Neural cell (in vitro differentiated cells): ENCODE measurements at regions not wholly inside any gene's neighbourhood (a gene's known extent, or its start where the extent isn't known, plus 50 kb on each side); places are given as distances from the start of the nearest gene placed in this dataset.

Source experiments
- H2AFZ ChIP-seq: fragments of 200-600, 300-800 bp; sonication (generic), shearing (Covaris generic); 2 replicates; pipeline ENCODE4 v1.6.0; 2014; ENCODE audit warnings: low read depth, mild to moderate bottlenecking, antibody characterized with exemption, low read length, moderate library complexity
- H3F3A ChIP-seq: fragments of 200-600 bp; shearing (Covaris generic); 2 replicates; pipeline ENCODE4 v1.6.1; 2016; ENCODE audit warnings: mild to moderate bottlenecking, moderate library complexity, mixed read lengths, antibody characterized with exemption, low read length; ENCODE audit not compliant: insufficient read depth, poor library complexity, severe bottlenecking
- H3K27ac ChIP-seq: fragments of 200-600, 300-800 bp; sonication (generic), shearing (Covaris generic); 2 replicates; pipeline ENCODE4 v1.5.1; 2014; ENCODE audit warnings: mild to moderate bottlenecking, low read length, moderate library complexity
- H3K27me3 ChIP-seq: fragments of 300-800, 200-600 bp; sonication (generic), shearing (Covaris generic); 2 replicates; pipeline ENCODE4 v1.6.0; 2014; ENCODE audit warnings: mild to moderate bottlenecking, low read depth, low read length, moderate library complexity; ENCODE audit not compliant: insufficient read depth
- H3K36me3 ChIP-seq: fragments of 300-800, 200-600 bp; sonication (generic), shearing (Covaris generic); 2 replicates; pipeline ENCODE4 v1.5.1; 2014; ENCODE audit warnings: mild to moderate bottlenecking, antibody characterized with exemption, low read length, moderate library complexity; ENCODE audit not compliant: insufficient read depth
- H3K4me2 ChIP-seq: fragments of 300-800, 200-600 bp; sonication (generic), shearing (Covaris generic); 2 replicates; pipeline ENCODE4 v1.6.0; 2014; ENCODE audit warnings: mild to moderate bottlenecking, low read length
- H3K4me3 ChIP-seq: fragments of 300-800, 200-600 bp; sonication (generic), shearing (Covaris generic); 2 replicates; pipeline ENCODE4 v1.5.1; 2014; ENCODE audit warnings: mild to moderate bottlenecking, low read length, moderate library complexity
- H3K79me2 ChIP-seq: fragments of 200-600 bp; shearing (Covaris generic); replicated peaks from 2 replicates; pipeline ENCODE4 v1.6.0; 2014; ENCODE audit warnings: mild to moderate bottlenecking, low read length, moderate library complexity; ENCODE audit not compliant: insufficient read depth
- H3K9ac ChIP-seq: fragments of 300-800, 200-600 bp; sonication (generic), shearing (Covaris generic); 2 replicates; pipeline ENCODE4 v1.6.1; 2016; ENCODE audit warnings: mild to moderate bottlenecking, low read length, mixed read lengths
- H3K9me2 ChIP-seq: fragments of 200-600 bp; shearing (Covaris generic); 2 replicates; pipeline ENCODE4 v1.6.1; 2016; ENCODE audit warnings: mild to moderate bottlenecking, low read length, mixed read lengths; ENCODE audit not compliant: insufficient read depth
- H3K9me3 ChIP-seq: fragments of 200-600, 300-800 bp; sonication (generic), shearing (Covaris generic); 2 replicates; pipeline ENCODE4 v1.6.1; 2016; ENCODE audit warnings: mild to moderate bottlenecking, mixed run types, low read length, moderate library complexity, mixed read lengths
- H4K20me1 ChIP-seq: fragments of 200-600 bp; shearing (Covaris generic); 2 replicates; pipeline ENCODE4 v1.6.1; 2016; ENCODE audit warnings: mild to moderate bottlenecking, mixed run types; ENCODE audit not compliant: insufficient read depth
- CTCF ChIP-seq: fragments of 450-650 bp; IDR thresholded peaks from 2 replicates; pipeline ENCODE4 v1.5.1; 2014; ENCODE audit warnings: antibody characterized with exemption, mild to moderate bottlenecking, moderate library complexity; ENCODE audit not compliant: poor library complexity, severe bottlenecking
- EP300 ChIP-seq: fragments of 450-650 bp; conservative IDR thresholded peaks from 2 replicates; pipeline ENCODE4 v1.6.1; 2014; ENCODE audit warnings: antibody characterized with exemption, mild to moderate bottlenecking, moderate library complexity; ENCODE audit not compliant: poor library complexity, severe bottlenecking
- EZH2 ChIP-seq: fragments of 200-600, 300-800 bp; shearing (Covaris generic), sonication (generic); IDR thresholded peaks from 2 replicates; pipeline ENCODE4 v1.6.1; 2014; ENCODE audit warnings: antibody characterized with exemption, low read length, borderline replicate concordance, mild to moderate bottlenecking; ENCODE audit not compliant: insufficient read depth, poor library complexity, severe bottlenecking
- MXI1 ChIP-seq: fragments of 450-650 bp; conservative IDR thresholded peaks from 2 replicates; pipeline ENCODE4 v1.6.1; 2014; ENCODE audit warnings: antibody characterized with exemption, mild to moderate bottlenecking; ENCODE audit not compliant: poor library complexity, severe bottlenecking
- POLR2AphosphoS5 ChIP-seq: IDR thresholded peaks from 2 replicates; pipeline ENCODE4 v1.6.1; 2012
- RAD21 ChIP-seq: fragments of 450-650 bp; conservative IDR thresholded peaks from 2 replicates; pipeline ENCODE4 v1.6.1; 2014; ENCODE audit warnings: antibody characterized with exemption, mild to moderate bottlenecking, moderate library complexity
- SMC3 ChIP-seq: fragments of 450-650 bp; conservative IDR thresholded peaks from 2 replicates; pipeline ENCODE4 v1.6.1; 2014; ENCODE audit warnings: antibody characterized with exemption, mild to moderate bottlenecking, moderate library complexity; ENCODE audit not compliant: poor library complexity
- TAF1 ChIP-seq: IDR thresholded peaks from 2 replicates; pipeline ENCODE4 v1.6.1; 2012; ENCODE audit warnings: low read depth
- TF ChIP-seq, protein P1 (sequence below): IDR thresholded peaks from 2 replicates; pipeline ENCODE4 v1.6.1; 2012; ENCODE audit warnings: borderline replicate concordance

GRCh38 chr15:27601239-27601960 is 497.7 kb downstream of the OCA2 start:
- Histone ChIP-seq H3K27ac (no peak overlapping the region), H3K4me2 (no peak overlapping the region), H3K9me2 (no peaks in the 10 kb centered on the region), H3F3A (no peaks in the 10 kb centered on the region), H3K9me3 (no peaks in the 10 kb centered on the region), H3K4me3 (no peak overlapping the region), H2AFZ (no peak overlapping the region), H3K27me3 (no peaks in the 10 kb centered on the region), H3K36me3 (no peaks in the 10 kb centered on the region), H4K20me1 (no peaks in the 10 kb centered on the region), H3K79me2 (no peaks in the 10 kb centered on the region), H3K9ac (no peak overlapping the region)
- TF ChIP-seq SMC3 (no peak), EZH2 (no peak), EP300 (no peak), CTCF (no peak), TAF1 (no peak), MXI1 (no peak), RAD21 (no peak), POLR2AphosphoS5 (no peak)
- TF ChIP-seq, protein P1, sequence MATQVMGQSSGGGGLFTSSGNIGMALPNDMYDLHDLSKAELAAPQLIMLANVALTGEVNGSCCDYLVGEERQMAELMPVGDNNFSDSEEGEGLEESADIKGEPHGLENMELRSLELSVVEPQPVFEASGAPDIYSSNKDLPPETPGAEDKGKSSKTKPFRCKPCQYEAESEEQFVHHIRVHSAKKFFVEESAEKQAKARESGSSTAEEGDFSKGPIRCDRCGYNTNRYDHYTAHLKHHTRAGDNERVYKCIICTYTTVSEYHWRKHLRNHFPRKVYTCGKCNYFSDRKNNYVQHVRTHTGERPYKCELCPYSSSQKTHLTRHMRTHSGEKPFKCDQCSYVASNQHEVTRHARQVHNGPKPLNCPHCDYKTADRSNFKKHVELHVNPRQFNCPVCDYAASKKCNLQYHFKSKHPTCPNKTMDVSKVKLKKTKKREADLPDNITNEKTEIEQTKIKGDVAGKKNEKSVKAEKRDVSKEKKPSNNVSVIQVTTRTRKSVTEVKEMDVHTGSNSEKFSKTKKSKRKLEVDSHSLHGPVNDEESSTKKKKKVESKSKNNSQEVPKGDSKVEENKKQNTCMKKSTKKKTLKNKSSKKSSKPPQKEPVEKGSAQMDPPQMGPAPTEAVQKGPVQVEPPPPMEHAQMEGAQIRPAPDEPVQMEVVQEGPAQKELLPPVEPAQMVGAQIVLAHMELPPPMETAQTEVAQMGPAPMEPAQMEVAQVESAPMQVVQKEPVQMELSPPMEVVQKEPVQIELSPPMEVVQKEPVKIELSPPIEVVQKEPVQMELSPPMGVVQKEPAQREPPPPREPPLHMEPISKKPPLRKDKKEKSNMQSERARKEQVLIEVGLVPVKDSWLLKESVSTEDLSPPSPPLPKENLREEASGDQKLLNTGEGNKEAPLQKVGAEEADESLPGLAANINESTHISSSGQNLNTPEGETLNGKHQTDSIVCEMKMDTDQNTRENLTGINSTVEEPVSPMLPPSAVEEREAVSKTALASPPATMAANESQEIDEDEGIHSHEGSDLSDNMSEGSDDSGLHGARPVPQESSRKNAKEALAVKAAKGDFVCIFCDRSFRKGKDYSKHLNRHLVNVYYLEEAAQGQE: no peak

DNA sequence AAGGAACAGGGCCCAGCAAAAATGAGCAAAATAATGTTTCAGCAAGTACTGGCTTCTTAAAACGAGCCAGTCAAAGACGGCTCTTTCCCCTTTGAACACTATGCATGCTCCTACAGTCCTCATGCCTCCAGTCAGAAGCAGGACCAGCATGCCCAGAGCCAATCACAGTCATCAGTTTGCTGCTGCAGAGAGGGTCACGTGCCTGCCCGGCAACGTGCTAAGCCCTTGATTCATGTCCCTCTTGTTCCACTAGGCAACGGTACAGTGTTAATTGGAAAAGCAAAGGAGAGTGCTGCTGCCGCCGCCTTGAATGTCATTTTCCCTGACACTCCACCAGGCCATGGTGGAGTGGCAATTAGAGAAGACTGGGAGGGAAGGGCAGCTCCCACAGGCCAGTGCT is 500.1 kb downstream of the OCA2 start:
- Histone ChIP-seq H3K4me2 (no peak overlapping the region), H3K9me2 (no peaks in the 10 kb centered on the region), H3K9ac (no peak overlapping the region), H2AFZ (no peak overlapping the region), H3K36me3 (no peaks in the 10 kb centered on the region), H3K27ac (no peak overlapping the region), H3K79me2 (no peaks in the 10 kb centered on the region), H3K27me3 (no peaks in the 10 kb centered on the region), H3K4me3 (no peak overlapping the region), H3K9me3 (no peaks in the 10 kb centered on the region), H4K20me1 (no peaks in the 10 kb centered on the region), H3F3A (no peaks in the 10 kb centered on the region)
- TF ChIP-seq EZH2 (no peak), MXI1 (no peak), EP300 (no peak), SMC3 (no peak), TAF1 (no peak), CTCF (no peak), RAD21 (no peak), POLR2AphosphoS5 (no peak)
- TF ChIP-seq, protein P1: no peak
